HG03108 (cell line): ENCODE measurements at regions not wholly inside any gene's neighbourhood (a gene's known extent, or its start where the extent isn't known, plus 50 kb on each side); places are given as distances from the start of the nearest gene placed in this dataset.

Source experiments
- ATAC-seq: cut with Tn5 transposase; IDR thresholded peaks from one replicate; pipeline ENCODE4 v1.9.1; 2021; ENCODE audit warnings: moderate library complexity; ENCODE audit not compliant: unreplicated experiment

- no peak for ATAC-seq
Observed at GRCh38 chr10:111784946-111785465, 398.6 kb downstream of the GPAM start.

- ATAC-seq: no peak
Observed at GRCh38 chr10:111785921-111786320, 397.6 kb downstream of the GPAM start.

GRCh38 chr10:111789821-111790220, 393.7 kb downstream of the GPAM start:
- ATAC-seq: no peak

- ATAC-seq: no peak
Observed at GRCh38 chr10:111801841-111802240, 381.7 kb downstream of the GPAM start.

GRCh38 chr10:111804781-111805180, 378.8 kb downstream of the GPAM start:
- no peak for ATAC-seq

- no peak for ATAC-seq
Observed at GRCh38 chr10:111811517-111811916, 372.0 kb downstream of the GPAM start.

- no peak for ATAC-seq
Observed at GRCh38 chr10:111820471-111820870, 363.1 kb downstream of the GPAM start.

GRCh38 chr10:111821871-111822270, 361.7 kb downstream of the GPAM start:
- ATAC-seq: no peak

- ATAC-seq: no peak
Observed at GRCh38 chr10:111822661-111823060, 360.9 kb downstream of the GPAM start.

- no peak for ATAC-seq
Observed at GRCh38 chr10:111824128-111824527, 359.4 kb downstream of the GPAM start.

- no peak for ATAC-seq
Observed at GRCh38 chr10:111830359-111830758, 353.2 kb downstream of the GPAM start.

- ATAC-seq: no peak
Observed at GRCh38 chr10:111831058-111831457, 352.5 kb downstream of the GPAM start.

- no peak for ATAC-seq
Observed at GRCh38 chr10:111833251-111833650, 350.3 kb downstream of the GPAM start.

GRCh38 chr10:111835574-111835973, 348.0 kb downstream of the GPAM start:
- ATAC-seq: no peak

- ATAC-seq: no peak
Observed at GRCh38 chr10:111836064-111836463, 347.5 kb downstream of the GPAM start.

- ATAC-seq: no peak
Observed at GRCh38 chr10:111836571-111836970, 347.0 kb downstream of the GPAM start.

GRCh38 chr10:111837086-111837485, 346.5 kb downstream of the GPAM start:
- no peak for ATAC-seq

GRCh38 chr10:111837985-111838384, 345.6 kb downstream of the GPAM start:
- ATAC-seq: no peak

- ATAC-seq: no peak
Observed at GRCh38 chr10:111840546-111840945, 343.0 kb downstream of the GPAM start.

- ATAC-seq: no peak
Observed at GRCh38 chr10:111852801-111853200, 330.8 kb downstream of the GPAM start.

- ATAC-seq: no peak
Observed at GRCh38 chr10:111856631-111857030, 326.9 kb downstream of the GPAM start.

- no peak for ATAC-seq
Observed at GRCh38 chr10:111865550-111865949, 318.0 kb downstream of the GPAM start.

- no peak for ATAC-seq
Observed at GRCh38 chr10:111871458-111871857, 312.1 kb downstream of the GPAM start.

- peak; percentile 86 for ATAC-seq
Observed at GRCh38 chr10:111872591-111872990, 311.0 kb downstream of the GPAM start.
